ENCODE measurements at regions not wholly inside any gene's neighbourhood (a gene's known extent, or its start where the extent isn't known, plus 50 kb on each side); places are given as distances from the start of the nearest gene placed in this dataset.

DNA sequence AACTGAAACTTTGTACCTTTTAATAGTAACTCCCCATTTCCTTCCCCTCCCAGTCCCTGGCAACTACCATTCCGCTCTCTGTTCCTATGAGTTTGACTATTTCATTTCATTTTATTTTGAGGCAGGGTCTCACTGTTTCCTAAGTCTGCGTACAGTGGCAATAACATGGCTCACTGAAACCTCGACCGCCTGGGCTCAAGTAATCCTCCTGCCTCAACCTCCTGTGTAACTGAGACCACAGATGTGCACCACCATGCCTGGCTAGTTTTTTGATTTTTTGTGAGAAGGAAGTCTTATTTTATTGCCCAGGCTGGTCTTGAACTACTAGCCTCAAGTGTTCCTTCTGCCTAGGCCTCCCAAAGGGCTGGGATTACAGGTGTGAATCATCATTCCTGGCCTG lies 808.1 kb downstream of the CDH11 start:
- no peak overlapping the region for H3K27ac ChIP-seq (ENCODE audit: insufficient read length, low read depth, low read length)
- no peaks in the 10 kb centered on the region for H3K27me3 Mint-ChIP-seq (ENCODE audit: low read depth)

More for the DNA sequence above, 808.1 kb downstream of the CDH11 start:
- H3K9ac ChIP-seq (ENCODE audit: extremely low read depth, insufficient read length, low read length): no peak overlapping the region
- peaks cover 6 to 7% of the 10 kb centered on the region in 2 experiments; a peak in 4 of 5 replicates for H3K9me3 Mint-ChIP-seq
- H3K18ac ChIP-seq (ENCODE audit: insufficient read length, low read depth, low read length): no peak overlapping the region
- no peak overlapping the region for H2BK120ac ChIP-seq (ENCODE audit: low read depth, low read length, poor library complexity, severe bottlenecking)
- TF ChIP-seq, protein P1, sequence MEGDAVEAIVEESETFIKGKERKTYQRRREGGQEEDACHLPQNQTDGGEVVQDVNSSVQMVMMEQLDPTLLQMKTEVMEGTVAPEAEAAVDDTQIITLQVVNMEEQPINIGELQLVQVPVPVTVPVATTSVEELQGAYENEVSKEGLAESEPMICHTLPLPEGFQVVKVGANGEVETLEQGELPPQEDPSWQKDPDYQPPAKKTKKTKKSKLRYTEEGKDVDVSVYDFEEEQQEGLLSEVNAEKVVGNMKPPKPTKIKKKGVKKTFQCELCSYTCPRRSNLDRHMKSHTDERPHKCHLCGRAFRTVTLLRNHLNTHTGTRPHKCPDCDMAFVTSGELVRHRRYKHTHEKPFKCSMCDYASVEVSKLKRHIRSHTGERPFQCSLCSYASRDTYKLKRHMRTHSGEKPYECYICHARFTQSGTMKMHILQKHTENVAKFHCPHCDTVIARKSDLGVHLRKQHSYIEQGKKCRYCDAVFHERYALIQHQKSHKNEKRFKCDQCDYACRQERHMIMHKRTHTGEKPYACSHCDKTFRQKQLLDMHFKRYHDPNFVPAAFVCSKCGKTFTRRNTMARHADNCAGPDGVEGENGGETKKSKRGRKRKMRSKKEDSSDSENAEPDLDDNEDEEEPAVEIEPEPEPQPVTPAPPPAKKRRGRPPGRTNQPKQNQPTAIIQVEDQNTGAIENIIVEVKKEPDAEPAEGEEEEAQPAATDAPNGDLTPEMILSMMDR (conservative IDR thresholded peaks at IDR 0.05): no peak
- no peaks in the 10 kb centered on the region for H3K79me2 ChIP-seq (ENCODE audit: insufficient read depth, low read length)
- no peak overlapping the region for H3K4me2 ChIP-seq (ENCODE audit: insufficient read depth, insufficient read length, low read length)
- WGBS (ENCODE audit: extremely low coverage, insufficient read length, low lambda C conversion rate): no CpG with 5 or more reads among the region's 4 CpGs
- no peaks in the 10 kb centered on the region for H3K27me3 ChIP-seq (ENCODE audit: insufficient read depth, low read length)
- no peak for DNase-seq
- no peak overlapping the region for H3K4ac ChIP-seq (ENCODE audit: low read depth, low read length)
- H3K23me2 ChIP-seq (ENCODE audit: insufficient read length, low read depth, low read length, poor library complexity, severe bottlenecking): no peaks in the 10 kb centered on the region
- H3T11ph ChIP-seq (ENCODE audit: low read length): no peak overlapping the region
- no peak overlapping the region for H3K27ac Mint-ChIP-seq
- H2BK5ac ChIP-seq (ENCODE audit: insufficient read length, low read length): no peak overlapping the region
- H3K79me1 ChIP-seq (ENCODE audit: insufficient read depth, low read depth, low read length, poor library complexity, severe bottlenecking): no peaks in the 10 kb centered on the region
- H2BK20ac ChIP-seq (ENCODE audit: low read depth, low read length, poor library complexity, severe bottlenecking): no peak overlapping the region
- H2BK15ac ChIP-seq (ENCODE audit: low read depth, low read length): no peak overlapping the region
- peaks cover 0 to 9% (median 1%) of the 10 kb centered on the region in 3 experiments; a peak in 4 of 7 replicates for H3K36me3 Mint-ChIP-seq (ENCODE audit: insufficient read depth in 1 of 3, low read depth in 3 of 3)
- no peak overlapping the region for H2AK5ac ChIP-seq (ENCODE audit: insufficient read length, low read length)
- no peak overlapping the region for H3K56ac ChIP-seq (ENCODE audit: insufficient read length, low read depth, low read length)
- H3K4me1 Mint-ChIP-seq: no peaks in the 10 kb centered on the region
- no peak overlapping the region for H3K4me3 Mint-ChIP-seq
- H4K5ac ChIP-seq (ENCODE audit: insufficient read length, low read depth, low read length): no peak overlapping the region
- H3K23ac ChIP-seq (ENCODE audit: insufficient read length, low read depth, low read length): no peak overlapping the region
- no peak overlapping the region for H2BK12ac ChIP-seq (ENCODE audit: insufficient read length, low read depth, low read length)
- H4K91ac ChIP-seq (ENCODE audit: insufficient read length, low read depth, low read length): no peak overlapping the region
- no peaks in the 10 kb centered on the region for H3K9me3 ChIP-seq (ENCODE audit: control insufficient read depth, low read depth, low read length)
- H4K8ac ChIP-seq (replicated peaks; ENCODE audit: insufficient read length, low read depth, low read length): no peak overlapping the region
- no peaks in the 10 kb centered on the region for H3K4me1 ChIP-seq (ENCODE audit: insufficient read depth, low read length)
- H3K14ac ChIP-seq (ENCODE audit: insufficient read depth, low read length): no peak overlapping the region
- no peaks in the 10 kb centered on the region for H4K20me1 ChIP-seq (ENCODE audit: control insufficient read depth, insufficient read depth, insufficient read length)
- no peak overlapping the region for H2AFZ ChIP-seq (ENCODE audit: low read length)

All from H9 (cell line).